GM12865 (cell line): ENCODE measurements at regions not wholly inside any gene's neighbourhood (a gene's known extent, or its start where the extent isn't known, plus 50 kb on each side); places are given as distances from the start of the nearest gene placed in this dataset.
"Not testable (repeated sequence)": the region's sequence is repeated elsewhere in the genome, so short reads cannot be mapped to it uniquely, and the experiment has no call there.

Source experiments
- DNase-seq: peaks from one replicate; pipeline ENCODE4 v3.0.0; 2010; ENCODE audit warnings: low read depth
- H3K4me3 ChIP-seq: 2 replicates; pipeline ENCODE4 v1.5.1; 2011; ENCODE audit warnings: mild to moderate bottlenecking, low read depth, low read length, control low read depth
- CTCF ChIP-seq: IDR thresholded peaks from 2 replicates; pipeline ENCODE4 v1.5.1; 2011; ENCODE audit warnings: low read length, control low read depth, low read depth, inconsistent platforms; ENCODE audit not compliant: insufficient read depth; ENCODE audit errors: missing control alignments

- H3K4me3 ChIP-seq = no peak overlapping the region
- no peak for TF ChIP-seq CTCF
- no peak for DNase-seq
Observed at GRCh38 chr1:69082312-69082711, 485.4 kb upstream of the LRRC7 start.

GRCh38 chr1:69086148-69086547, 481.6 kb upstream of the LRRC7 start:
- DNase-seq = no peak
- no peak for TF ChIP-seq CTCF
- no peak overlapping the region for H3K4me3 ChIP-seq

GRCh38 chr1:69088571-69088970, 479.2 kb upstream of the LRRC7 start:
- no peak for DNase-seq
- TF ChIP-seq CTCF = no peak

GRCh38 chr1:69090170-69090569, 477.6 kb upstream of the LRRC7 start:
- DNase-seq = no peak
- TF ChIP-seq CTCF = no peak
- no peak overlapping the region for H3K4me3 ChIP-seq

More at GRCh38 chr1:69088571-69088970, 479.2 kb upstream of the LRRC7 start:
- no peak overlapping the region for H3K4me3 ChIP-seq

- H3K4me3 ChIP-seq = no peak overlapping the region
- DNase-seq = no peak
- no peak for TF ChIP-seq CTCF
Observed at GRCh38 chr1:69090752-69091151, 477.0 kb upstream of the LRRC7 start.

GRCh38 chr1:69102058-69102457, 465.7 kb upstream of the LRRC7 start:
- DNase-seq, H3K4me3 ChIP-seq: not testable (repeated sequence)

- TF ChIP-seq CTCF = no peak
- DNase-seq = no peak
- H3K4me3 ChIP-seq = no peak overlapping the region
Observed at GRCh38 chr1:69103213-69103612, 464.5 kb upstream of the LRRC7 start.
